GM12878 (cell line): ENCODE measurements at regions not wholly inside any gene's neighbourhood (a gene's known extent, or its start where the extent isn't known, plus 50 kb on each side); places are given as distances from the start of the nearest gene placed in this dataset.

Experiments used
- ATAC-seq: fragments of 200-7000 bp; cut with Tn5 transposase; 3 replicates; pipeline ENCODE4 v1.9.1; 2020; ENCODE audit warnings: mild to moderate bottlenecking, moderate library complexity
- BruUV-seq: library from RNA; stranded (reverse); fragments of 400-500 nt; replicated peaks from 2 replicates; lab custom pipeline; 2021; lab: Mats Ljungman, UMichigan
- CTCF ChIA-PET: fragments of 300-600 bp; sonication (Branson Sonifier 250); formaldehyde crosslinking; extraction: SDS; loops from one replicate; lab custom pipeline; 2021; ENCODE audit warnings: inconsistent platforms; lab: Yijun Ruan, JAX
- POLR2A ChIA-PET: fragments of 350-600 bp; formaldehyde crosslinking; extraction: SDS; loops from one replicate; lab custom pipeline; 2021; ENCODE audit warnings: inconsistent platforms; lab: Charles Lee
- RAD21 ChIA-PET: fragments of 300-600 bp; sonication (Branson Sonifier 250); formaldehyde crosslinking; loops from one replicate; lab custom pipeline; 2023; ENCODE audit warnings: antibody characterized with exemption; ENCODE audit not compliant: unreplicated experiment; lab: Charles Lee
- SMC1A ChIA-PET: fragments of 300-600 bp; sonication (Branson Sonifier 250); formaldehyde crosslinking; loops from one replicate; lab custom pipeline; 2023; ENCODE audit not compliant: unreplicated experiment, uncharacterized antibody; lab: Charles Lee
- DNase-seq: peaks from one replicate; pipeline ENCODE4 v3.0.0-alpha.2; 2011; ENCODE audit warnings: low read depth, low spot score
- FAIRE-seq: peaks from 3 replicates; lab custom pipeline; 2011; peaks lifted over from hg19 to GRCh38; lab: Jason Lieb, UNC
- H2AFZ ChIP-seq: 2 replicates; pipeline ENCODE4 v1.6.0; 2011; ENCODE audit warnings: low read depth, low read length, control low read depth; ENCODE audit not compliant: control insufficient read depth
- H3K27ac ChIP-seq: 2 replicates; pipeline ENCODE4 v1.5.1; 2011; ENCODE audit warnings: control low read depth; ENCODE audit not compliant: control insufficient read depth, insufficient read depth
- H3K27me3 ChIP-seq, 2 experiments: replicated peaks in 1 of 2; 2 replicates each; pipeline versions ENCODE4 v1.6.0 to v1.6.1; 2011; ENCODE audit warnings: low read length in 1 of 2; ENCODE audit not compliant: control insufficient read depth in 2 of 2, insufficient read depth in 2 of 2
- H3K36me3 ChIP-seq, 2 experiments: 2 replicates each; pipeline ENCODE4 v1.5.1; 2011; ENCODE audit warnings: low read length in 1 of 2; ENCODE audit not compliant: control insufficient read depth in 2 of 2, insufficient read depth in 2 of 2
- H3K4me1 ChIP-seq: 2 replicates; pipeline ENCODE4 v1.6.1; 2011; ENCODE audit warnings: mild to moderate bottlenecking, low read length, moderate library complexity, mixed read lengths; ENCODE audit not compliant: control insufficient read depth, insufficient read depth
- H3K4me2 ChIP-seq: 2 replicates; pipeline ENCODE4 v1.6.0; 2011; ENCODE audit warnings: control low read depth; ENCODE audit not compliant: control insufficient read depth, insufficient read depth
- H3K4me3 ChIP-seq: fragments of 200-600 bp; sonication (generic); 2 replicates; pipeline ENCODE4 v1.5.1; 2016
- H3K79me2 ChIP-seq: 2 replicates; pipeline ENCODE4 v1.6.0; 2011; ENCODE audit warnings: low read length; ENCODE audit not compliant: control insufficient read depth, insufficient read depth
- H3K9ac ChIP-seq: 2 replicates; pipeline ENCODE4 v1.8.0; 2011; ENCODE audit warnings: low read length, control low read depth, mixed read lengths; ENCODE audit not compliant: control insufficient read depth, insufficient read depth
- H3K9me3 ChIP-seq: replicated peaks from 3 replicates; pipeline ENCODE4 v1.5.1; 2011; ENCODE audit warnings: mild to moderate bottlenecking, low read length; ENCODE audit not compliant: control insufficient read depth, insufficient read depth
- H4K20me1 ChIP-seq: 2 replicates; pipeline ENCODE4 v1.6.0; 2011; ENCODE audit not compliant: control insufficient read depth, insufficient read depth
- BMI1 ChIP-seq: fragments of 450-650 bp; IDR thresholded peaks from 2 replicates; pipeline ENCODE4 v1.6.1; 2016; ENCODE audit warnings: mild to moderate bottlenecking, moderate library complexity, borderline replicate concordance
- E4F1 ChIP-seq: fragments of 450-650 bp; IDR thresholded peaks from 2 replicates; pipeline ENCODE4 v1.6.1; 2018; ENCODE audit warnings: borderline replicate concordance, mild to moderate bottlenecking; ENCODE audit not compliant: partially characterized antibody
- EP300 ChIP-seq, 2 experiments: fragments of 150-350 bp in 1 of 2; IDR thresholded peaks; 2 replicates each; pipeline ENCODE4 v1.6.1; 2011 to 2012; ENCODE audit warnings: low read depth in 2 of 2, low read length in 2 of 2, borderline replicate concordance in 1 of 2, improper control_type of control experiment in 1 of 2, inconsistent platforms in 1 of 2; ENCODE audit not compliant: control insufficient read depth in 1 of 2
- HCFC1 ChIP-seq: fragments of 150-350 bp; IDR thresholded peaks from 2 replicates; pipeline ENCODE4 v1.6.1; 2014; ENCODE audit warnings: low read length
- HDAC2 ChIP-seq: fragments of 200-600 bp; sonication (generic); IDR thresholded peaks from 2 replicates; pipeline ENCODE4 v1.6.1; 2017
- MLLT1 ChIP-seq: fragments of 450-650 bp; IDR thresholded peaks from 2 replicates; pipeline ENCODE4 v1.6.1; 2016; ENCODE audit warnings: mild to moderate bottlenecking
- MXI1 ChIP-seq: fragments of 150-350 bp; IDR thresholded peaks from 2 replicates; pipeline ENCODE4 v1.6.1; 2011; ENCODE audit warnings: low read depth, mild to moderate bottlenecking, inconsistent platforms, low read length, improper control_type of control experiment
- NFYB ChIP-seq: IDR thresholded peaks from 2 replicates; pipeline ENCODE4 v1.6.1; 2011; ENCODE audit warnings: low read depth, mild to moderate bottlenecking, low read length, improper control_type of control experiment, moderate library complexity; ENCODE audit not compliant: insufficient read depth
- NRF1 ChIP-seq: conservative IDR thresholded peaks from 2 replicates; pipeline ENCODE4 v1.6.1; 2011; ENCODE audit warnings: mild to moderate bottlenecking, low read depth, low read length, improper control_type of control experiment
- POU2F2 ChIP-seq: IDR thresholded peaks from 3 replicates; pipeline ENCODE4 v1.6.1; 2011; ENCODE audit warnings: low read depth, mild to moderate bottlenecking, low read length, borderline replicate concordance
- STAT1 ChIP-seq: fragments of 450-650 bp; conservative IDR thresholded peaks from 2 replicates; pipeline ENCODE4 v1.6.1; 2014; ENCODE audit warnings: antibody characterized with exemption, mild to moderate bottlenecking
- WGBS: methylation state at CpG from one replicate; pipeline ENCODE4 v1.1.6; 2016; ENCODE audit warnings: low lambda C conversion rate; ENCODE audit not compliant: insufficient replicate concordance, insufficient coverage; ENCODE audit errors: missing lambda C conversion rate; 5-methylcytosine and 5-hydroxymethylcytosine counted together
- in situ Hi-C: fragments of 300-500 bp; cut with MboI; formaldehyde crosslinking; loops from 9 replicates; pipeline ENCODE4 v1.14.3; 2018; ENCODE audit warnings: mixed read lengths
- intact Hi-C: fragments of 100-400 bp; cut with micrococcal nuclease; formaldehyde crosslinking; loops from one replicate; pipeline ENCODE4 v1.14.2; 2022; ENCODE audit not compliant: unreplicated experiment
- TF ChIP-seq, protein P1 (sequence below): IDR thresholded peaks from 2 replicates; pipeline ENCODE4 v1.6.1; 2012; ENCODE audit warnings: mild to moderate bottlenecking, low read depth, low read length
- TF ChIP-seq, protein P2 (sequence below): IDR thresholded peaks from 2 replicates; pipeline ENCODE4 v1.6.1; 2012; ENCODE audit warnings: low read depth, low read length, improper control_type of control experiment

GRCh38 chr12:24708718-24709117, 240.2 kb downstream of the BCAT1 start:
- DNase-seq = no peak
- ChIA-PET SMC1A (no interaction called here), POLR2A (no interaction called here), CTCF (interaction anchor here (0.9 kb wide), 1 partner anchor 23 kb away, joined by 4 read pairs; no protein-coding TSS in a partner anchor), RAD21 (no interaction called here)
- no peak overlapping the region for H3K4me2 ChIP-seq
- no peaks in the 10 kb centered on the region for H3K27me3 ChIP-seq
- no TSS peak for BruUV-seq
- H3K27ac ChIP-seq = no peak overlapping the region
- no peaks in the 10 kb centered on the region for H3K36me3 ChIP-seq
- no peaks in the 10 kb centered on the region for H4K20me1 ChIP-seq
- in situ Hi-C loops = no loop called here
- H2AFZ ChIP-seq = no peak overlapping the region
- 42% methylated on average over 2 of the region's 2 CpGs for WGBS
- intact Hi-C loops = loop anchor here (5.0 kb wide), 1 partner anchor 114 kb away; no protein-coding TSS in a partner anchor
- H3K9me3 ChIP-seq = no peaks in the 10 kb centered on the region; the same call in 2 of the 3 replicates
- ATAC-seq = no peak
- no peak overlapping the region for H3K4me3 ChIP-seq
- FAIRE-seq = no peak
- H3K4me1 ChIP-seq = peaks cover 16% of the 10 kb centered on the region; the same call in 1 of the 2 replicates
- H3K79me2 ChIP-seq = no peaks in the 10 kb centered on the region
- no peak overlapping the region for H3K9ac ChIP-seq
- TF ChIP-seq, protein P1, sequence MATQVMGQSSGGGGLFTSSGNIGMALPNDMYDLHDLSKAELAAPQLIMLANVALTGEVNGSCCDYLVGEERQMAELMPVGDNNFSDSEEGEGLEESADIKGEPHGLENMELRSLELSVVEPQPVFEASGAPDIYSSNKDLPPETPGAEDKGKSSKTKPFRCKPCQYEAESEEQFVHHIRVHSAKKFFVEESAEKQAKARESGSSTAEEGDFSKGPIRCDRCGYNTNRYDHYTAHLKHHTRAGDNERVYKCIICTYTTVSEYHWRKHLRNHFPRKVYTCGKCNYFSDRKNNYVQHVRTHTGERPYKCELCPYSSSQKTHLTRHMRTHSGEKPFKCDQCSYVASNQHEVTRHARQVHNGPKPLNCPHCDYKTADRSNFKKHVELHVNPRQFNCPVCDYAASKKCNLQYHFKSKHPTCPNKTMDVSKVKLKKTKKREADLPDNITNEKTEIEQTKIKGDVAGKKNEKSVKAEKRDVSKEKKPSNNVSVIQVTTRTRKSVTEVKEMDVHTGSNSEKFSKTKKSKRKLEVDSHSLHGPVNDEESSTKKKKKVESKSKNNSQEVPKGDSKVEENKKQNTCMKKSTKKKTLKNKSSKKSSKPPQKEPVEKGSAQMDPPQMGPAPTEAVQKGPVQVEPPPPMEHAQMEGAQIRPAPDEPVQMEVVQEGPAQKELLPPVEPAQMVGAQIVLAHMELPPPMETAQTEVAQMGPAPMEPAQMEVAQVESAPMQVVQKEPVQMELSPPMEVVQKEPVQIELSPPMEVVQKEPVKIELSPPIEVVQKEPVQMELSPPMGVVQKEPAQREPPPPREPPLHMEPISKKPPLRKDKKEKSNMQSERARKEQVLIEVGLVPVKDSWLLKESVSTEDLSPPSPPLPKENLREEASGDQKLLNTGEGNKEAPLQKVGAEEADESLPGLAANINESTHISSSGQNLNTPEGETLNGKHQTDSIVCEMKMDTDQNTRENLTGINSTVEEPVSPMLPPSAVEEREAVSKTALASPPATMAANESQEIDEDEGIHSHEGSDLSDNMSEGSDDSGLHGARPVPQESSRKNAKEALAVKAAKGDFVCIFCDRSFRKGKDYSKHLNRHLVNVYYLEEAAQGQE = no peak
- TF ChIP-seq MXI1 (no peak), E4F1 (no peak), HDAC2 (no peak), POU2F2 (no peak), HCFC1 (no peak), BMI1 (no peak), NRF1 (no peak), NFYB (no peak), STAT1 (no peak), MLLT1 (no peak), EP300 (IDR thresholded peaks at IDR 0.05; ENCODE audit: borderline replicate concordance in 1 of 2, control insufficient read depth in 1 of 2, low read depth in 2 of 2, low read length in 2 of 2) (no peak)
- TF ChIP-seq, protein P2, sequence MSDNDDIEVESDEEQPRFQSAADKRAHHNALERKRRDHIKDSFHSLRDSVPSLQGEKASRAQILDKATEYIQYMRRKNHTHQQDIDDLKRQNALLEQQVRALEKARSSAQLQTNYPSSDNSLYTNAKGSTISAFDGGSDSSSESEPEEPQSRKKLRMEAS = no peak
